Endothelial cell of hepatic sinusoid (primary cell): ENCODE measurements at regions not wholly inside any gene's neighbourhood (a gene's known extent, or its start where the extent isn't known, plus 50 kb on each side); places are given as distances from the start of the nearest gene placed in this dataset.

Source experiments
- in situ Hi-C: cut with HindIII; loops from 2 replicates; pipeline ENCODE4 v1.10.0; 2017; ENCODE audit warnings: low sequenced_read_pairs

GRCh38 chr3:13211605-13212210 lies 138.5 kb upstream of the IQSEC1 start:
- in situ Hi-C loops: no loop called here

GRCh38 chr3:13210221-13210975 lies 137.2 kb upstream of the IQSEC1 start:
- in situ Hi-C loops: no loop called here

- in situ Hi-C loops: no loop called here
Measured at GRCh38 chr3:13209634-13209997, 136.4 kb upstream of the IQSEC1 start.

GRCh38 chr3:13208706-13209633 lies 135.7 kb upstream of the IQSEC1 start:
- in situ Hi-C loops: no loop called here

GRCh38 chr3:13207975-13208705 lies 134.9 kb upstream of the IQSEC1 start:
- in situ Hi-C loops: no loop called here

GRCh38 chr3:13207578-13207922 lies 134.3 kb upstream of the IQSEC1 start:
- in situ Hi-C loops: no loop called here

- in situ Hi-C loops: no loop called here
Measured at GRCh38 chr3:13206799-13207577, 133.8 kb upstream of the IQSEC1 start.

GRCh38 chr3:13205567-13206143 lies 132.4 kb upstream of the IQSEC1 start:
- in situ Hi-C loops: no loop called here

GRCh38 chr3:13204177-13204581 lies 130.9 kb upstream of the IQSEC1 start:
- in situ Hi-C loops: no loop called here

- in situ Hi-C loops: no loop called here
Measured at GRCh38 chr3:13203398-13204176, 130.4 kb upstream of the IQSEC1 start.

GRCh38 chr3:13202744-13203397 lies 129.6 kb upstream of the IQSEC1 start:
- in situ Hi-C loops: no loop called here

GRCh38 chr3:13201851-13202250 lies 128.6 kb upstream of the IQSEC1 start:
- in situ Hi-C loops: no loop called here

GRCh38 chr3:13200946-13201345 lies 127.7 kb upstream of the IQSEC1 start:
- in situ Hi-C loops: no loop called here

- in situ Hi-C loops: no loop called here
Measured at GRCh38 chr3:13200465-13200864, 127.2 kb upstream of the IQSEC1 start.

- in situ Hi-C loops: no loop called here
Measured at GRCh38 chr3:13199899-13200451, 126.7 kb upstream of the IQSEC1 start.

- in situ Hi-C loops: no loop called here
Measured at GRCh38 chr3:13199006-13199776, 126.0 kb upstream of the IQSEC1 start.

- in situ Hi-C loops: no loop called here
Measured at GRCh38 chr3:13198264-13198879, 125.1 kb upstream of the IQSEC1 start.
